Endothelial cell of umbilical vein (primary cell): ENCODE measurements at regions not wholly inside any gene's neighbourhood (a gene's known extent, or its start where the extent isn't known, plus 50 kb on each side); places are given as distances from the start of the nearest gene placed in this dataset.

Source experiments
- BruUV-seq: library from RNA; stranded (reverse); fragments of 400-500 nt; replicated peaks from 2 replicates; lab custom pipeline; 2021; lab: Mats Ljungman, UMichigan
- CTCF ChIA-PET: fragments of 300-600, 350-600 bp; sonication (Branson Sonifier 250); formaldehyde crosslinking; loops from one replicate; lab custom pipeline; 2021; ENCODE audit warnings: antibody characterized with exemption, inconsistent platforms; lab: Charles Lee
- POLR2A ChIA-PET: fragments of 300-600, 350-600 bp; sonication (Branson Sonifier 250); formaldehyde crosslinking; loops from one replicate; lab custom pipeline; 2021; ENCODE audit warnings: antibody characterized with exemption, inconsistent platforms; lab: Charles Lee
- DNase-seq: peaks from one replicate; pipeline ENCODE4 v3.0.0-alpha.2; 2011; ENCODE audit warnings: low read depth, low spot score
- FAIRE-seq: peaks from 2 replicates; lab custom pipeline; 2011; peaks lifted over from hg19 to GRCh38; lab: Jason Lieb, UNC
- H2AFZ ChIP-seq: 2 replicates; pipeline ENCODE4 v1.6.0; 2012; ENCODE audit warnings: low read depth, low read length, control low read depth, inconsistent platforms
- H3K27ac ChIP-seq: 2 replicates; pipeline ENCODE4 v1.5.1; 2011; ENCODE audit warnings: low read depth, mild to moderate bottlenecking, control low read depth, low read length, moderate library complexity; ENCODE audit not compliant: insufficient read depth
- H3K27me3 ChIP-seq, 2 experiments: 2 replicates each; pipeline versions ENCODE4 v1.6.0 to v1.6.1; 2011; ENCODE audit warnings: low read length in 2 of 2, mixed read lengths in 1 of 2; ENCODE audit not compliant: control insufficient read depth in 2 of 2, insufficient read depth in 2 of 2
- H3K36me3 ChIP-seq, 2 experiments: 2 replicates in 1 of 2; 3 replicates in 1 of 2; pipeline ENCODE4 v1.5.1; 2011; ENCODE audit warnings: low read length in 2 of 2, mild to moderate bottlenecking in 1 of 2, moderate library complexity in 1 of 2; ENCODE audit not compliant: control insufficient read depth in 2 of 2, insufficient read depth in 2 of 2; ENCODE audit errors: extremely low read depth in 1 of 2
- H3K4me1 ChIP-seq: 3 replicates; pipeline ENCODE4 v1.5.1; 2011; ENCODE audit warnings: mild to moderate bottlenecking, low read length; ENCODE audit not compliant: control insufficient read depth, insufficient read depth; ENCODE audit errors: extremely low read depth
- H3K4me2 ChIP-seq: 2 replicates; pipeline ENCODE4 v1.6.1; 2011; ENCODE audit warnings: low read length, control low read depth, mixed read lengths; ENCODE audit not compliant: insufficient read depth
- H3K4me3 ChIP-seq, 3 experiments: fragments of 200-600 bp in 1 of 3; sonication (generic), shearing (Covaris generic) in 1 of 3; replicated peaks in 1 of 3; 2 replicates each; pipeline ENCODE4 v1.5.1; 2011 to 2016; ENCODE audit warnings: control low read depth in 3 of 3, low read length in 3 of 3, mild to moderate bottlenecking in 2 of 3, inconsistent platforms in 1 of 3, low read depth in 1 of 3, moderate library complexity in 1 of 3; ENCODE audit not compliant: insufficient read depth in 1 of 3
- H3K79me2 ChIP-seq: 2 replicates; pipeline ENCODE4 v1.6.0; 2012; ENCODE audit warnings: low read length, inconsistent platforms; ENCODE audit not compliant: control insufficient read depth, insufficient read depth
- H3K9ac ChIP-seq: replicated peaks from 2 replicates; pipeline ENCODE3; 2011; ENCODE audit warnings: low read length, control low read depth; ENCODE audit not compliant: insufficient read depth; ENCODE audit errors: extremely low read depth
- H3K9me1 ChIP-seq: replicated peaks from 3 replicates; pipeline ENCODE4 v1.6.0; 2011; ENCODE audit warnings: mild to moderate bottlenecking, low read length; ENCODE audit not compliant: control insufficient read depth, insufficient read depth; ENCODE audit errors: extremely low read depth
- H3K9me3 ChIP-seq: replicated peaks from 2 replicates; pipeline ENCODE4 v1.5.1; 2012; ENCODE audit warnings: low read length, inconsistent platforms; ENCODE audit not compliant: control insufficient read depth, insufficient read depth
- H4K20me1 ChIP-seq: replicated peaks from 2 replicates; pipeline ENCODE3; 2011; ENCODE audit warnings: mild to moderate bottlenecking, low read length; ENCODE audit not compliant: control insufficient read depth, insufficient read depth; ENCODE audit errors: extremely low read depth
- EZH2 ChIP-seq: IDR thresholded peaks from 2 replicates; pipeline ENCODE4 v1.6.1; 2012; ENCODE audit warnings: borderline replicate concordance, low read depth, mild to moderate bottlenecking, moderate library complexity, low read length, inconsistent platforms; ENCODE audit not compliant: severe bottlenecking
- FOS ChIP-seq: IDR thresholded peaks from 2 replicates; pipeline ENCODE4 v1.6.1; 2011; ENCODE audit warnings: mild to moderate bottlenecking, low read length, moderate library complexity, borderline replicate concordance; ENCODE audit not compliant: insufficient read depth
- GATA2 ChIP-seq: IDR thresholded peaks from 2 replicates; pipeline ENCODE4 v1.7.0; 2011; ENCODE audit warnings: low read depth, mild to moderate bottlenecking, moderate library complexity, mixed read lengths, low read length; ENCODE audit not compliant: insufficient read length, insufficient read depth
- JUN ChIP-seq: IDR thresholded peaks from 2 replicates; pipeline ENCODE4 v1.6.1; 2011; ENCODE audit warnings: borderline replicate concordance, low read depth; ENCODE audit not compliant: insufficient read length, insufficient read depth
- MAX ChIP-seq: IDR thresholded peaks from 2 replicates; pipeline ENCODE4 v1.6.1; 2011; ENCODE audit not compliant: insufficient read depth, insufficient read length
- MYC ChIP-seq: IDR thresholded peaks from one replicate; pipeline ENCODE4 v1.6.1; 2011; ENCODE audit warnings: mild to moderate bottlenecking, low read depth, low read length
- POLR2A ChIP-seq: IDR thresholded peaks from 2 replicates; pipeline ENCODE4 v1.6.1; 2012; ENCODE audit warnings: low read depth, mild to moderate bottlenecking, control low read depth, low read length
- POLR2AphosphoS5 ChIP-seq: IDR thresholded peaks from 2 replicates; pipeline ENCODE4 v1.6.1; 2012; ENCODE audit warnings: low read depth, mild to moderate bottlenecking, control low read depth, low read length, moderate library complexity; ENCODE audit not compliant: insufficient read depth
- dilution Hi-C: fragments of 300-500 bp; cut with MboI; formaldehyde crosslinking; loops from one replicate; pipeline ENCODE4 v1.15.0; 2019; ENCODE audit warnings: low sequenced_read_pairs; ENCODE audit not compliant: extremely low pct_ligation_motif_present
- intact Hi-C: fragments of 100-400 bp; cut with micrococcal nuclease; formaldehyde crosslinking; loops from one replicate; pipeline ENCODE4 v1.10.0; 2022
- TF ChIP-seq, protein P1 (sequence below), 2 donors: IDR thresholded peaks; 1 replicate in 1 of 2; 2 replicates in 1 of 2; pipeline ENCODE4 v1.5.1; 2011; ENCODE audit warnings: low read length in 2 of 2, mild to moderate bottlenecking in 2 of 2, moderate library complexity in 2 of 2, control low read depth in 1 of 2, inconsistent platforms in 1 of 2, low read depth in 1 of 2; ENCODE audit not compliant: insufficient read depth in 1 of 2; ENCODE audit errors: extremely low read depth in 1 of 2

GRCh38 chr3:30154853-30155252 is 451.5 kb upstream of the TGFBR2 start:
- dilution Hi-C loops (no loop called here), intact Hi-C loops (loop anchor here (5.0 kb wide), 1 partner anchor 457 kb away; no protein-coding TSS in a partner anchor)
- Histone ChIP-seq H2AFZ (no peak overlapping the region), H3K27ac (no peak overlapping the region), H3K9ac (no peak overlapping the region), H3K4me1 (peaks cover 32% of the 10 kb centered on the region), H3K9me3 (no peaks in the 10 kb centered on the region), H3K36me3 (no peaks in the 10 kb centered on the region), H3K79me2 (no peaks in the 10 kb centered on the region), H3K9me1 (no peaks in the 10 kb centered on the region), H3K4me3 (no peak overlapping the region), H3K27me3 (peaks cover 9 to 22% of the 10 kb centered on the region in 2 experiments), H3K4me2 (no peak overlapping the region), H4K20me1 (no peaks in the 10 kb centered on the region)
- no peak for TF ChIP-seq MYC
- no peak for TF ChIP-seq EZH2
- TF ChIP-seq, protein P1, sequence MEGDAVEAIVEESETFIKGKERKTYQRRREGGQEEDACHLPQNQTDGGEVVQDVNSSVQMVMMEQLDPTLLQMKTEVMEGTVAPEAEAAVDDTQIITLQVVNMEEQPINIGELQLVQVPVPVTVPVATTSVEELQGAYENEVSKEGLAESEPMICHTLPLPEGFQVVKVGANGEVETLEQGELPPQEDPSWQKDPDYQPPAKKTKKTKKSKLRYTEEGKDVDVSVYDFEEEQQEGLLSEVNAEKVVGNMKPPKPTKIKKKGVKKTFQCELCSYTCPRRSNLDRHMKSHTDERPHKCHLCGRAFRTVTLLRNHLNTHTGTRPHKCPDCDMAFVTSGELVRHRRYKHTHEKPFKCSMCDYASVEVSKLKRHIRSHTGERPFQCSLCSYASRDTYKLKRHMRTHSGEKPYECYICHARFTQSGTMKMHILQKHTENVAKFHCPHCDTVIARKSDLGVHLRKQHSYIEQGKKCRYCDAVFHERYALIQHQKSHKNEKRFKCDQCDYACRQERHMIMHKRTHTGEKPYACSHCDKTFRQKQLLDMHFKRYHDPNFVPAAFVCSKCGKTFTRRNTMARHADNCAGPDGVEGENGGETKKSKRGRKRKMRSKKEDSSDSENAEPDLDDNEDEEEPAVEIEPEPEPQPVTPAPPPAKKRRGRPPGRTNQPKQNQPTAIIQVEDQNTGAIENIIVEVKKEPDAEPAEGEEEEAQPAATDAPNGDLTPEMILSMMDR (IDR thresholded peaks at IDR 0.05; ENCODE audit: extremely low read depth in 1 of 2, insufficient read depth in 1 of 2, low read depth in 1 of 2, low read length in 2 of 2) = no peak
- no peak for TF ChIP-seq GATA2
- TF ChIP-seq POLR2A = no peak
- TF ChIP-seq MAX = no peak
- TF ChIP-seq JUN = no peak
- no peak for TF ChIP-seq POLR2AphosphoS5
- no peak for TF ChIP-seq FOS
- no TSS peak for BruUV-seq
- CTCF ChIA-PET = interaction anchor here (0.7 to 1.4 kb wide), 4 partner anchors 44 to 538 kb away, joined by 4 to 6 read pairs (median 4); no protein-coding TSS in a partner anchor
- FAIRE-seq = no peak
- no peak for DNase-seq
- POLR2A ChIA-PET = no interaction called here
